ENCODE measurements at regions not wholly inside any gene's neighbourhood (a gene's known extent, or its start where the extent isn't known, plus 50 kb on each side); places are given as distances from the start of the nearest gene placed in this dataset.

- no peaks in the 10 kb centered on the region for H3K79me2 ChIP-seq (ENCODE audit: insufficient read depth, low read length)
- H3K27me3 ChIP-seq (ENCODE audit: insufficient read depth, low read length), result no peaks in the 10 kb centered on the region
- no peaks in the 10 kb centered on the region for H3K9me3 ChIP-seq (ENCODE audit: low read length)
- no peaks in the 10 kb centered on the region for H4K20me1 ChIP-seq (ENCODE audit: insufficient read depth, low read length)
- H3K36me3 ChIP-seq (ENCODE audit: insufficient read depth, low read length), result no peaks in the 10 kb centered on the region
- TF ChIP-seq CTCF (IDR thresholded peaks at IDR 0.05; ENCODE audit: low read length), result no peak
- TF ChIP-seq EZH2 (IDR thresholded peaks at IDR 0.05; ENCODE audit: borderline replicate concordance, low read length), result no peak
- no peak overlapping the region for H3K4me2 ChIP-seq (ENCODE audit: low read length)
- H3F3A ChIP-seq (ENCODE audit: insufficient read depth, low read length), result no peaks in the 10 kb centered on the region
- H2AFZ ChIP-seq (ENCODE audit: low read length), result no peak overlapping the region
- H3K9me2 ChIP-seq (ENCODE audit: low read depth, low read length), result no peaks in the 10 kb centered on the region
- H3K4me3 ChIP-seq (ENCODE audit: low read depth, low read length, poor library complexity, severe bottlenecking), result no peak overlapping the region
- no peaks in the 10 kb centered on the region for H3K4me1 ChIP-seq (ENCODE audit: insufficient read depth, low read length, severe bottlenecking)
- no peak overlapping the region for H3K9ac ChIP-seq (ENCODE audit: low read length)
- H3K27ac ChIP-seq (ENCODE audit: low read depth, low read length, poor library complexity, severe bottlenecking), result no peak overlapping the region
Measured at GRCh38 chr17:54180950-54181349, 358.2 kb downstream of the KIF2B start.

- Histone ChIP-seq H3K27ac (ENCODE audit: low read depth, low read length, poor library complexity, severe bottlenecking) (no peak overlapping the region), H3F3A (ENCODE audit: insufficient read depth, low read length) (no peaks in the 10 kb centered on the region), H2AFZ (ENCODE audit: low read length) (no peak overlapping the region), H3K9me3 (ENCODE audit: low read length) (no peaks in the 10 kb centered on the region), H4K20me1 (ENCODE audit: insufficient read depth, low read length) (no peaks in the 10 kb centered on the region), H3K9me2 (ENCODE audit: low read depth, low read length) (no peaks in the 10 kb centered on the region), H3K79me2 (ENCODE audit: insufficient read depth, low read length) (no peaks in the 10 kb centered on the region), H3K4me1 (ENCODE audit: insufficient read depth, low read length, severe bottlenecking) (no peaks in the 10 kb centered on the region), H3K36me3 (ENCODE audit: insufficient read depth, low read length) (no peaks in the 10 kb centered on the region), H3K4me2 (ENCODE audit: low read length) (no peak overlapping the region), H3K9ac (ENCODE audit: low read length) (no peak overlapping the region), H3K4me3 (ENCODE audit: low read depth, low read length, poor library complexity, severe bottlenecking) (no peak overlapping the region), H3K27me3 (ENCODE audit: insufficient read depth, low read length) (no peaks in the 10 kb centered on the region)
- TF ChIP-seq EZH2 (IDR thresholded peaks at IDR 0.05; ENCODE audit: borderline replicate concordance, low read length) (no peak), CTCF (IDR thresholded peaks at IDR 0.05; ENCODE audit: low read length) (no peak)
Measured at GRCh38 chr17:54191261-54191660, 368.5 kb downstream of the KIF2B start.

DNA sequence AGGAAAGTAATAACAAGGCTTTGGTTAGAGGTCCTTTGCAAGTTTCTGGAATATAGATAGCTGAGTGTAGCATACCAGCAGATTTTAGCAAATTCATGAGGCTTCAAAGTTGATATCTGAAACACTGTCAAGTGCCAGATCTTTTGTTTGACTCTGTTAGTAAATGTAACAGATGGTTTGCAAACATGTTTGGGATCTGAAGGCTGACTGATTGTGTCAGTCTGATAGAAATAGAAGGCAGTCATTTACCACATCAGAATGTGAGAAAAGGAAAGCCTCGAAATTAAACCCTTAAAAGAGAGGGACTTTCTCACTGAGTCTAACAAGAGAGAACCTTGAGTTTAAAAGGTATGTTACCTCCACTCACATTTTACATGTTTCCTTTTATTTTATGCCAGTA lies 371.5 kb downstream of the KIF2B start:
- Histone ChIP-seq H3K9me2 (ENCODE audit: low read depth, low read length) (no peaks in the 10 kb centered on the region), H3K36me3 (ENCODE audit: insufficient read depth, low read length) (no peaks in the 10 kb centered on the region), H3K4me2 (ENCODE audit: low read length) (no peak overlapping the region), H3K27me3 (ENCODE audit: insufficient read depth, low read length) (no peaks in the 10 kb centered on the region), H4K20me1 (ENCODE audit: insufficient read depth, low read length) (no peaks in the 10 kb centered on the region), H2AFZ (ENCODE audit: low read length) (no peak overlapping the region), H3K4me3 (ENCODE audit: low read depth, low read length, poor library complexity, severe bottlenecking) (no peak overlapping the region), H3K27ac (ENCODE audit: low read depth, low read length, poor library complexity, severe bottlenecking) (no peak overlapping the region), H3K79me2 (ENCODE audit: insufficient read depth, low read length) (no peaks in the 10 kb centered on the region), H3F3A (ENCODE audit: insufficient read depth, low read length) (no peaks in the 10 kb centered on the region), H3K4me1 (ENCODE audit: insufficient read depth, low read length, severe bottlenecking) (no peaks in the 10 kb centered on the region), H3K9me3 (ENCODE audit: low read length) (no peaks in the 10 kb centered on the region), H3K9ac (ENCODE audit: low read length) (no peak overlapping the region)
- TF ChIP-seq CTCF (IDR thresholded peaks at IDR 0.05; ENCODE audit: low read length) (no peak), EZH2 (IDR thresholded peaks at IDR 0.05; ENCODE audit: borderline replicate concordance, low read length) (no peak)

Data from OCI-LY1 (cell line).